Type B pancreatic cell (in vitro differentiated cells): ENCODE measurements at regions not wholly inside any gene's neighbourhood (a gene's known extent, or its start where the extent isn't known, plus 50 kb on each side); places are given as distances from the start of the nearest gene placed in this dataset.
A peak's percentile ranks its signal among the peaks of the same experiment; 100 is the strongest.

Experiments
- DNase-seq: peaks from one replicate; pipeline ENCODE4 v3.0.0; 2021; ENCODE audit warnings: mixed read lengths; ENCODE audit not compliant: unreplicated experiment; ENCODE audit errors: extremely low spot score
- H3K27ac Mint-ChIP-seq: 2 replicates; pipeline ENCODE4 v1.8.0; 2021; ENCODE audit warnings: mild to moderate bottlenecking, mixed read lengths
- H3K27me3 Mint-ChIP-seq: 2 replicates; pipeline ENCODE4 v1.8.0; 2021; ENCODE audit warnings: mixed read lengths
- H3K36me3 Mint-ChIP-seq: 2 replicates; pipeline ENCODE4 v1.8.0; 2021; ENCODE audit warnings: mixed read lengths
- H3K4me1 Mint-ChIP-seq: one replicate; pipeline ENCODE4 v1.8.0; 2021; ENCODE audit warnings: mixed read lengths; ENCODE audit not compliant: unreplicated experiment
- H3K4me3 Mint-ChIP-seq: 2 replicates; pipeline ENCODE4 v1.8.0; 2021; ENCODE audit warnings: mild to moderate bottlenecking, mixed read lengths
- H3K9me3 Mint-ChIP-seq: 2 replicates; pipeline ENCODE4 v1.8.0; 2021; ENCODE audit warnings: mixed read lengths
- CTCF ChIP-seq: fragments of 200-600 bp; sonication (generic); conservative IDR thresholded peaks from 2 replicates; pipeline ENCODE4 v1.5.0; 2021; ENCODE audit warnings: antibody characterized with exemption, mild to moderate bottlenecking

DNA sequence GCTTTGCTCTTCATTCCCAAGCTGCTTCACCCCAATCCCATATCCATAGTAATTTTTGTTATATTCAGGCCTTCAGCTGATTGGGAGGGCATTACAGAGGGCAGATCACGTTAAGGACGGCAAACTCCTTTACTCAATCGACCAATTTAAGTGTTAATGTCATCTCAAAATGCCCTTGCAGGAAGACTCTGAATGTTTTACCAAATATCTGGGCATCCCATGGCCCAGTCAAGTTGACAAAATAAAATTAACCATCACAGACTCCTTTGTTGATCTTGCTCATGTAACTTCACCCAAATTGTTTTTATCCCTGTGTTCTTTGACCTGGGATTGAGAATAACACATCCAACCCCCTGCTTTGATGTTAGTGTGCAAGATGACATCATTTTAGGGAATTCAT is 1018.3 kb upstream of the LCORL start:
- Mint-ChIP-seq H3K4me1 (peaks cover 4% of the 10 kb centered on the region), H3K27me3 (peaks cover 3% of the 10 kb centered on the region), H3K27ac (no peak overlapping the region), H3K9me3 (peaks cover 4% of the 10 kb centered on the region), H3K4me3 (no peak overlapping the region), H3K36me3 (peaks cover 3% of the 10 kb centered on the region)
- TF ChIP-seq CTCF = no peak
- DNase-seq = no peak

DNA sequence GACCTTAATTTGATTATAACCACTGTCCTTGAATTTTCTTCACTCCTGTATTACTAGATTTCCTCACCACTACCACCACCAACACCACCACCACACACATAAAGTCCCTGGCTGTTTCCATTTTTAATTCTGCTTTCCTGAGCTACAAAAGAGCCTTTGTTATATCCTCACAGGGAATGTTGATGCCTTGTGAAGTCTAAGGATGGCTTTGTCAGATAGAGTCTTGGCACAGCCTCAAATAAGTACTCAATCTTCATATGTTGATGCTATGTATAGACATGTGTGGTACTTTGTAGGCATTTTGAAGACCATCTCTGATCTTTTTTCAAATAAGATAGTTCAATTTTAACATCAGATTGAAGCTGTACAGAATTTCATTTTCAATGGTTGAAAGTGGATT is 1016.7 kb upstream of the LCORL start:
- peaks cover 3% of the 10 kb centered on the region for H3K36me3 Mint-ChIP-seq
- peaks cover 17% of the 10 kb centered on the region for H3K4me1 Mint-ChIP-seq
- no peaks in the 10 kb centered on the region for H3K27me3 Mint-ChIP-seq
- DNase-seq = no peak
- peaks cover 11% of the 10 kb centered on the region for H3K9me3 Mint-ChIP-seq
- no peak for TF ChIP-seq CTCF
- no peak overlapping the region for H3K4me3 Mint-ChIP-seq
- no peak overlapping the region for H3K27ac Mint-ChIP-seq

DNA sequence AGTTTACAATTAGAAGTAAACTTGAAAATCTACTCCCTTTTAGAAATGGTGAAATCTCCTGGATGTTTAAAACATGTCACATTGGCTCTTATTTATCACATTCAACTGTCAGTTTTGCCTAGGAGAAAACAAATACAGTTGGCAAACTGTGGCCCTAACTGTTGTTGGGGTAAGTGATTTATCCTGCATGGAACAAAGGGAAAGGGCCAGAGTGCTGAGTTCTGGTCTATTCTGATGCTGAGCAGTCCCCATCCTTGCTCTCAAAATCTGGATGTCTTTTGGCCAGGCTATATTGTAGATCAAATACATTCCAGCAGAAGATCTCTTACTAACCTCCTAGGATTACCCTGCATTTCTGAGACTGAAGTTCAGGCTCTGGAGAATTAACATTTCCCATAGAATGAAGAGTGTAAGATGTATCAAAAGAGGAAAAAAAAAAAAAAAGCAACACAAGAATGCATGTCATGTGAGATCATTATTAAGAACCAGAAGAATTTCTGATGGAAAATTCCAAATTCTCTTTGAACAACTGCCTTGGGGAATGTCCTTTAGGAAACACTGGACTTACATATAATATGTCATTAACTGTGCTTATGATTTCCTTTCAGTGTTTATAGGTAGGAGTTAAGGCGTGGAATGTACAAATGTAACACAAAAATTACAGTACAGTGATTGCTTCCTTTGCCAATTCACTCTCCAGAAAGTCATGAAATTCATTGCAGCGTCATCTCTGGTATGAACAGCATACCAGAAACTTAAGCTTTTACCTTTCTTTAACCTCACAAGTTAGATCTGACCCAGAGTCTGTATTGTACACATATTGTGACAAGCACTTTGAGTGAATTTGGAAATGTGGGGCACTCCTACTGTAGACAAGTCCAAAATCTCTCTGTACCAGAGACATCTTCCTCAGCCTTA is 1012.5 kb upstream of the LCORL start:
- Mint-ChIP-seq H3K4me3 (no peak overlapping the region), H3K9me3 (peaks cover 18% of the 10 kb centered on the region), H3K36me3 (peaks cover 3% of the 10 kb centered on the region), H3K4me1 (peaks cover 25% of the 10 kb centered on the region), H3K27me3 (no peaks in the 10 kb centered on the region), H3K27ac (peak overlapping the region; percentile 51)
- no peak for DNase-seq
- TF ChIP-seq CTCF = no peak

GRCh38 chr4:19030536-19030935 is 1009.0 kb upstream of the LCORL start:
- Mint-ChIP-seq H3K27ac (peak overlapping the region; percentile 75), H3K4me3 (no peak overlapping the region), H3K9me3 (peaks cover 14% of the 10 kb centered on the region), H3K4me1 (peaks cover 39% of the 10 kb centered on the region), H3K36me3 (no peaks in the 10 kb centered on the region), H3K27me3 (no peaks in the 10 kb centered on the region)
- DNase-seq = no peak
- TF ChIP-seq CTCF = no peak

- H3K36me3 Mint-ChIP-seq = no peaks in the 10 kb centered on the region
- DNase-seq = no peak
- peaks cover 44% of the 10 kb centered on the region for H3K4me1 Mint-ChIP-seq
- peak overlapping the region; percentile 75 for H3K27ac Mint-ChIP-seq
- H3K27me3 Mint-ChIP-seq = no peaks in the 10 kb centered on the region
- peaks cover 14% of the 10 kb centered on the region for H3K9me3 Mint-ChIP-seq
- no peak for TF ChIP-seq CTCF
- peak overlapping the region; percentile 70 for H3K4me3 Mint-ChIP-seq
Measured at GRCh38 chr4:19030048-19030447, 1008.5 kb upstream of the LCORL start.
